ENCODE measurements at regions not wholly inside any gene's neighbourhood (a gene's known extent, or its start where the extent isn't known, plus 50 kb on each side); places are given as distances from the start of the nearest gene placed in this dataset.
"Not testable (repeated sequence)": the region's sequence is repeated elsewhere in the genome, so short reads cannot be mapped to it uniquely, and the experiment has no call there.

DNA sequence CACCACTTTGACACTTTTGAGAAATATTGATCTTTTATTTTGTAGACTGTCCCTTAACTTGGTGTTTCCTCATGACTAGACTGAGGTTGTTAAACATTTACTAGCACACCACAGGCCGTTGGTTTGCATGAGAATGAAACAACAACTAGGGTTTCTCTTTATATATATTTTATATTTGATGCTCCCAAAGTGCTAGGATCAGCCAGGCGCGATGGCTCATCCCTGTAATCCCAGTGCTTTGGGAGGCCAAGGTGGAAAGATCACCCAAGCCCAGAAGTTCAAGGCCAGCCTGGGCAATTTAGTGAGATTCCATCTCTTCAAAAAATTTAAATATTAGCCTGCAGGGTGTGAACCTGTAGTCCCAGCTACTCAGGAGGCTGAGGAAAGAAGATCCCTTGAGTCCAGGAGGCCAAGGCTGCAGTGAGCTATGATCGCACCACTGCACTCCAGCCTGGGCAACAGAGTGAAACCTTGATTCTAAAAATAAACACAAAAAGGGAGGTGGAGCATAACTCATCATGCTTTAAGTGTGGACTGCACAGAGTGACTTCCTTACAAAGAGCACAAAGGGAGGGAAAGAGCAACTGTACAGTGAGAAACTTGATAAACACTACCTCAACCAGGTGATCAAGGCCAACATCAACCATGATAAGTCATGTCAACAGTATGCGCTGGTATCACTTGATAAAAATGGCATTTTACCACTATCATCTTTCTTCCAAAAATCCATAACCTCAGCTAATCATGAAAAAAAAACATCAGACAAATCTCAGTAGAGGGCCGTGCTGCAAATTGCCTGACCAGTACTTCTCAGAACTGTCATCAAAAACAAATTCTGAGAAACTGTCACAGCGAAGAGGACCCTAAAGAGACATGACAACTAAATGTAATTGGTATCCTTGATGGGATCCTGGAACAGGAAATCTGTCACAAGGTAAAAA lies 72.8 kb upstream of the ATF7IP2 start:
- no peak for DNase-seq (ENCODE audit: extremely low read depth in 1 of 2, low read depth in 1 of 2)

DNA sequence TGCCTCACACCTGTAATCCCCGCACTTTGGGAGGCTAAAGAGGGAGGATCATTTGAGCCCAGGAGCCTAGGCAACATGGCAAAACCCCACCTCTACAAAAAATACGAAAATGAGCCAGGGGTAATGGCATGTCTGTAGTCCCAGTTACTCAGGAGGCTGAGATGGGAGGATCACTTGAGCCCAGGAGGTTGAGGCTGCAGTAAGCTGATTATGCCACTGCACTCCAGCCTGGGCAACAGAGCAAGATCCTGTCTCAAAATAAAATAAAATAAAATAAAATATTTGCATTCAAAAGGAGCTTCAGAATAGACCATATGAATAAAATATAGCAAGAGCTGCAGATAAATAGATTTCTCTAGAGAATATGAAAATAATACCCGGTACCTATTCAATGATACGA lies 71.5 kb upstream of the ATF7IP2 start:
- no peak for DNase-seq (ENCODE audit: extremely low read depth in 1 of 2, low read depth in 1 of 2)

DNA sequence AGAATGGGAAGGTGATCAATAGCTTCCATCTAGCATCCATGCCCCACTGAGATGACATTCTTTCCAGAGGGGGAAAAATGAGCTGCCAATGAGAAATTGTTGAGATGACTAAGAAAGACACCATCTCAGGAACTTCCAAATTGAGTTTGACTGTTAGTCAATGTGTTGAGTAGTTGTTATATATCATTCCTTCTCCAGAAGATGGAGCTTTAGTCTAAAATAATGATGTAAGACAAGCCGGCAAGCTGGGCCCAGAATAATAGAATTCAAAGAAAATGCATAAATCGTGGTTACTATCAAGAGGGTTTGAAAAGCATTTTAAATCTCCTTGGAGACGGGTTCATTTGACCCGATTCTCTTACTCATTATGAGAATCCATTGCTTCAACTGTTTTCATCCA lies 71.0 kb upstream of the ATF7IP2 start:
- DNase-seq (ENCODE audit: extremely low read depth in 1 of 2, low read depth in 1 of 2): no peak

DNA sequence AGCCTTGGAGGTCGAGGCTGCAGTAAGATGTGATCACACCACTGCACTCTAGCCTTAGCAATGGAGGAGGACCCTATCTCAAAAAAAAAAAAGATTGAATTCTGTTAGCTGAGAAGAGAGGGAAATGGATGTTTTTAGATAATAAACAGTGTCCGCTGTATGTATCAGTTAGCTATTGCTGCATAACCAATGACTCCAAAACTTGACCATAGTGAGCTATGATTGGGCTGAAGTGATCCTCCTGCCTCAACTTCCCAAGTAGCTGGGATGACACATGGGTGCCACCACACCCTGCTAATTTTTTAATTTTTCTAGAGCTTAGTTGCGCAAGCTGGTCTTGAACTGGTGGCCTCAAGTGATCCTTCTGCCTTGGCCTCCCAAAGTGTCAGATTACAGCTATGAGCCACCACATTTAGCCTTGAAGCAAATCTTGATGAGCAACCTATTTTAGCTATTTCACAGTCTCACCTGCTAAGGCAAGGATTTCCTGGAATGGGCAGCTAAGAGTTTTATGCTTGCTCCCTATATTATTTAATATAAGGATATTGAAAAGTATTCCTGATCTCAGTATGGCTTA lies 68.3 kb upstream of the ATF7IP2 start:
- no peak for DNase-seq (ENCODE audit: extremely low read depth in 1 of 2, low read depth in 1 of 2)

DNA sequence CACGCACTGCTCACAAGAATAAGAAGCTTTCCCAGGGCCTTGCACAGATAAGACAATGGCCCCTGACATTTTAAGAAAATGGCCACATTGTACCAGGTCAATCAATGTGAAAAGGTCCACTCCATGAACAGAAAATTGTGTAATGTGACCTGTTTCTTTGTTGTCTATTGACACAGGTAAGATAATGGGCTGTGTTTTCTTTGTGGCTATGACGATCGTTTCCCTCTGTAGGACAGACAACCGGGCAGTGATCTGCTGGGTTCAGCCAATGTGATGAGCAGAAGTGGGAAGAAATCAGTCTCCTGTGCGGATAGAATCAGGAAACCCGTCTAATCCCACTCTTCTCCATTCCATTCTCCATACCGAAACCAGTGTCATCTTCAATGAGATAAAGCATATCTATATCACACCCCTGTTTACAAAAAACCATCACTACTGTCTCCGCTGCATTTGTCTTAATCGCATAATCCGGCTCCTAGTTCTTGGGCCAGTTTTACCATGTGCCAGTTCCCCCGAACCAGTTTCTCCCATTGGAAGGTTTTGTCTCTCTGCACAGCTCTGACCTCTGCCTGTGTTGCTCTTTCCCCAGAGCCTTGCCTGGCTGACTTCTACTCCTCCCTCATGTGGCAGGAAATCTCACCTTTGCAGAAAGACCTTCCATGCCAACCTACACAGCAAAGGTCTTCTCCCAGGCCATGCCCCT lies 66.9 kb upstream of the ATF7IP2 start:
- DNase-seq (ENCODE audit: extremely low read depth in 1 of 2, low read depth in 1 of 2): no peak

DNA sequence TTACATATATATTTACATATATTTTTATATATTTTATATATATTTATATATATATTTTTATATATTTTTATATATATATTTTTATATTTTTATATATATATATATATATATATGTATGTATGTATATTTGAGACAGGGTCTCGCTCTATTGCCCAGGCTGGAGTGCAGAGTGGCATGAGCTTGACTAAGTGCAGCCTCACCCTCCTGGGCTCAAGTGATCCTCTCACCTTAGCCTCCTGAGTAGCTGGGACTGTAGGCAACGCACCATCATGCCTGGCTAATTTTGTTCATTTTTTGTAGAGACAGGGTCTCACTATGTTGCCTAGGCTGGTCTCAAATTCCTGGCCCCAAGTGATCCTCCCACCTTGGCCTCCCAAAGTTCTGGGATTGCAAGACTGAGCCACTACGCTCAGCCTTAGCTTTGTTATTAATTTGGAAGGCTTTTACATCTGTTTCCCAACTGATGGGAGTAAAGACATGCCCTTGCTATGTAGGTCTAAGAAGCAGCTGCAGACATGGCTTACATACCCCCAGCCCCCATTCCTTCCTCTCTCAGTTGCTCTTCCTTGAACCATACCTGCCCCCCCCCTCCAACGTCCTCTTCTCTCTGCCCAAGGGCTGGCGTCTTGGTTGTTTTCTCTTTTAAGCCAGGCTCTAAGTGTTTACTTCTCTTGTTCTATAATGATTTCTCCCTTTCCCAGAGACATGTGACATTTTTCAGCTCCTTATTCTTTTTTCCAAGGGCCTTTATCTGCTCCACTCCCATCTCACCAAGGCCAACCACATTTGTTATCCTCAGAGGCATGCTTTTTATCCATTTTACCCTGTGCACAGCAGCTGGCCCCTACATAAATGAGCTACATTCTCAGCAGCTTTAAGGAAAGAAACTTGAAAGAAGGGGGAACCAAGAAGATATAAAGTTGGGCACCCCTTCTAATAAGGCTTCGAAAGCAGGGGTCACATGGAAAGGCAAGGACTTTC lies 64.2 kb upstream of the ATF7IP2 start:
- DNase-seq (ENCODE audit: extremely low read depth in 1 of 2, low read depth in 1 of 2): no peak

DNA sequence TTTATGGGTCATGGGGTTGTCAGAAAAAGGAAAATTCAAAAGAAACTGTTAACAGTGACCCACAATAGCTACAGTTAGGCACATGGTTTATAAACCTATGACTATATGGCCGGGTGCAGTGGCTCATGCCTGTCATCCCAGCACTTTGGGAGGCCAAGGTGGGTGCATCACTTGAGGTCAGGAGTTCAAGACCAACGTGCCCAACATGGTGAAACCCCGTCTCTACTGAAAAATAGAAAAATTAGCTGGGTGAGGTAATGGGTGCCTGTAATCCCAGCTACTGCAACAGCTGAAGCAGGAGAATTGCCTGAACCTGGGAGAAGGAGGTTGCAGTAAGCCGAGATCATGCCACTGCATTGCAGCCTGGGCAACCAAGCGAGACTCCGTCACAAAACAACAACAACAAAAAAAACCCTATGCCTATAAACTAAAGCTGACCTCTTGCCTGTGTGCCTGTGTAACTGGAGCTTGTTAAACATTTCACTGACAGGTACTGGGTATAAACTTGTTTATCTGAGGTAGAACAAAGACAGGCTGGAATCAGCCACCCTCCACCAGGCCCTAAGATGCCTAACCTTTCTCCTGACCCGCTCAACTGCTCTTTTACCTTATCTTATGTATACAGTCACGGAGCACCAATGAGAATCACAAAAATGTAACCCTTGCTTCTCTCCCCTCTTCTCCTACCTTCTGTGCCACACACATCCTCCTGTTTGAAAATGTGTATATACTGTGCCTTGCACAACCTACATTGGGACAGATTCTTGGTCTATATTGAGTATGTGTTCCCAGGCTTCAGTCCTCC lies 62.9 kb upstream of the ATF7IP2 start:
- no peak for DNase-seq (ENCODE audit: extremely low read depth in 1 of 2, low read depth in 1 of 2)

DNA sequence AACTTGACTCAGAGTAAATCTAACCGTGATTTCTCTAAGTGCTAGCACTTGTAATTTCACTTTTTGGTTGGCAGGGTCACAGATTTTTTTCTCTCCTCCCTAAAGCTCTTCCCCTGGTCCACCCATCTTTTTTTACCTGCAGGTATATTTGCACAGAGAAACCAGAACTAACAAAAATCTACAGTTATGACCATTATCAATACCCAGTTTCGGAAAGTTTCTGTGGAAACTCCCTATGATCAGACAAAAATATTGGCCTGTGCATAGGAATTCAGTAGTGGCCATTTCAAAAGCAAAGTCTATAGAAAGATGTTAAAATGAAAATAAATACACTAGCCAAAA lies 62.4 kb upstream of the ATF7IP2 start:
- no peak for DNase-seq (ENCODE audit: extremely low read depth in 1 of 2, low read depth in 1 of 2)

DNA sequence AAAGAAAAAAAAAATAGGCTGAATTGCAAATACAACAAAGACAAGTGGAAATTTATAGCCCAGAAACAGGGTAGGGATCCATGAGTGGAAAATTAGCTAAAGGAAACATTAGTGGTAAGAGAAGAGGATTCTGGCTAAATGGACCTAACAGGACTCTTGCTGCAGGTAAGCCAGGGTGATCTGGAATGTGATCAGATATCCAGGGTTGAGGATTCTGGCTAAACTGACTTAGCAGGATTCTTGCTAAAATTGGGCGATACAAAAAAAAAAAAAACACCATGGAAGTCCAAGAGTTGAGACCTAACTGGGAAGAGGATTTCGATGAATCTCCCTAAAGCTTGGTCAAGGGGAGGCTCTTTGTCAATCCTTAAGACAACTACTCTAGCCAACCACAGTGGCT lies 61.7 kb upstream of the ATF7IP2 start:
- DNase-seq (ENCODE audit: extremely low read depth in 1 of 2, low read depth in 1 of 2): no peak

DNA sequence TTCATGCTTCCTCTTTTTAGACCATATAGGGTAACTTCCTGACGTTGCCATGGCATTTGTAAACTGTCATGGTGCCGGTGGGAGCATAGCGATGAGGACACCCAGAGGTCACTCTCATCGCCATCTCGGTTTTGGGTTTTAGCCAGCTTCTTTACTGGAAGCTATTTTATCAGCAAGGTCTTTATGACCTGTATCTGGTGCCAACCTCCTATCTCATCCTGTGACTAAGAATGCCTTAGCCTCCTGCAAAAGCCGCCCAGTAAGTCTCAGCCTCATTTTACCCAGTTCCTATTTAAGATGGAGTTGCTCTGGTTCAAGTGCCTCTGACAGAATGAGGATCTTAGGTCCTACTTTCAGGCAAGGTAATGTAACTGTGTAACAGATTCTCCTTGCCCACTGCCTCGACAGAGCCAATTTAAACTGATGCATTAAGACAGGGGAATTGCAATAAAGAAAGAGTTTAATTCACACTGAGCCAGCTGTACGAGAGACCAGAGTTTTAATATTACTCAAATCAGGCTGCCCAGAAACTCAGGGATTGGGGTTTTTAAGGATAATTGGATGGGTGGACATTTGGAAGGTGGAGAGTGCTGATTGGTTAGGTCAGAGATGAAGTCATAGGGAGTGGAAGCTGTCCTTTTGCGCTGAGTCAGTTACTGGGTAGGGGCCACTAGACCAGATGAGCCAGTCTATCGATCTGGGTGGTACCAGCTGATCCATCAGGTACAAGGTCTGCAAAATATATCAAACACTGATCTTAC lies 59.9 kb upstream of the ATF7IP2 start:
- DNase-seq (ENCODE audit: extremely low read depth in 1 of 2, low read depth in 1 of 2): no peak

DNA sequence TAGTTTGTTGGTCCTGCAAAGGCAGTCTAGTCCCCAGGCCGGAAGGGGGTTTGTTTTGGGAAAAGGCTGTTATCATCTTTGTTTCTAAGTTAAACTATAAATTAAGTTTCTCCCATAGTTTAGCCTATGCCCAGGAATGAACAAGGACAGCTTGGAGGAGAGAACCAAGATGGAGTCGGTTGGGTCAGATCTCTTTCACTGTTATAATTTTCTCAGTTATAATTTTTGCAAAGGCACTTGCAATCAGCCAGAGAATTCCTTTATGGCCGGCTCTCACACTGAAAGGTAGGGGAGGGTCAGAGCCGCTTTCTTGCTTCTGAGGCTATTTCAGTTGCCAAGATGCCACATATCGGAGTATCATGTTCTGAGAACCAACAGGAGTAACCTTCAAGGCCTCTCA lies 59.2 kb upstream of the ATF7IP2 start:
- no peak for DNase-seq (ENCODE audit: extremely low read depth in 1 of 2, low read depth in 1 of 2)

DNA sequence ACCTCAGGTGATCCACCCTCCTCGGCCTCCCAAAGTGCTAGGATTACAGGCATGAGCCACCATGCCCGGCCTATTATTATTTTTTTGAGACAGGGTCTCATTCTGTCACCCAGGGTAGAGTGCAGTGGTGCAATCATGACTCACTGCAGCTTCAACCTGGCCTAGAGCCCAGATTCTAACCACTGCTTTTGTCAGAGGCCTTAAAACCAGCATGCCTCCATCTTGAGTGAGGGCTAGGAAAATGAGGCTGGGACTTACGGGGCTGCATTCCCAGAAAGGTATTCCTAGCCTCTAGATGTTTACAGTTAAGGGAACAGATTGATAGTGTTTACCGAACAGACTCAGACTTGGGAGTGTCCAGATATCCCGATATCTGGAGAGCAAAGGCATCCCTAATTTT lies 57.6 kb upstream of the ATF7IP2 start:
- DNase-seq (ENCODE audit: extremely low read depth in 1 of 2, low read depth in 1 of 2): not testable (repeated sequence)

DNA sequence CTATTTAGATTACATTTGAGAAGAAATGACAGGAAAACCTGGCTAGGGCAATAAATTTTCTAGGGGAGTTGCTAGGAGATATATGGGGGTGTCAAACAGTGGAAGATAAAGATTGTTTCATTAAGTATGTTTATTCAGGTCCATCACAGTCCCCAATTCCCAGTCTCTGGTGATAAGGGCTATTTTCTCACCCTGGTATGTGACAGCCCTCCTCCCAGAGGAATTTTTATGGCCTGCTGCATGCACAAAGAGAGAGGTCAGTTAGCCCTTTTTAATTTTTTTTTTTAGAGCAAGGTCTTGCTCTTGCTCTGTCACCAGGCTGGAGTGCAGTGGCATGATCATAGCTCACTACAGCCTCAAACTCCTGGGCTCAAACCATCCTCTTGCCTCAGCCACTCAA lies 53.6 kb upstream of the ATF7IP2 start:
- no peak for DNase-seq (ENCODE audit: extremely low read depth in 1 of 2, low read depth in 1 of 2)

DNA sequence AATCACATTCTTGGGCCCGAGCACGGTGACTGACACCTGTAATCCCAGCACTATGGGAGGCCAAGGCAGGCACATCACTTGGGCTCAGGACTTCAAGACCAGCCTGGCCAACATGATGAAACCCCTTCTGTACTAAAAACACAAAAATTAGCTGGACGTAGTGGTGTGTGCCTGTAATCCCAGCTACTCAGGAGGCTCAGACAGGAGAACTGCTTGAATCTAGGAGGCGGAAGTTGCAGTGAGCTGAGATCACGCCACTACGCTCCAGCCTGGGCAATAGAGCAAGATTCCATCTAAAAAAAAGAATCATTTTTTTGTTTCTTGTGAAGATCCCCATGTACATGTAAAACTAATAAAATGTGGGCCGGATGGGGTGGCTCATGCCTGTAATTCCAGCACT lies 53.1 kb upstream of the ATF7IP2 start:
- no peak for DNase-seq (ENCODE audit: extremely low read depth in 1 of 2, low read depth in 1 of 2)

DNA sequence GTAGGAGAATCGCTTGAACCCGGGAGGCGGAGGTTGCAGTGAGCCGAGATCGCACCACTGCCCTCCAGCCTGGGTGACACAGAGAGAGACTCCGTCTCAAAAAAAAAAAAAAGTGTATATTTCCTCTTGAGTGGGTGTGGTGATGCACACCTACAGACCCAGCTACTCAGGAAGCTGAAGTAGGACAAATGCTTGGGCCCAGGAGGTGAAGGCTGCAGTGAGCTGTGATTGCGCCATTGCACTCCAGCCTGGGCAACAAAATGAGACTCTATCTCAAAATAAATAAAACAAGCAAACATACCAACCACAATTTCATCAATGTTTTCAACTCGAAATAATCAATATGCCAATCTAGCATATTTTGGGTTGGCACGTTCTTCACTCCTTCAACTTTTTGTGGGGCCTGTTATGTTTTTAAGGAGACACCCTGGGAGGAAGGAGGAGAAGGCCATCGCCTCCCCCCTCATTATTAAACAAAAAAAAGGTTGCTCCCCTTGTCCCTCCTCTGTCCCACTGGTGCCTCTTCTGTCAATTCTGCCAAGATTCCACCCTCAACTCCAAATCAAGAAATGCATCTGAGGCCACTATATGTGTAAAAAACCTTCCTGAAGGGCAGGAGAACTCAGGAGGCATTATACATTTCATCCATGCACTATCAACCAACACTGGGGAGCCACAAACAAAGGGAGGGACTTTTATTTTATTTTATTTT lies 52.4 kb upstream of the ATF7IP2 start:
- DNase-seq (ENCODE audit: extremely low read depth in 1 of 2, low read depth in 1 of 2): no peak

DNA sequence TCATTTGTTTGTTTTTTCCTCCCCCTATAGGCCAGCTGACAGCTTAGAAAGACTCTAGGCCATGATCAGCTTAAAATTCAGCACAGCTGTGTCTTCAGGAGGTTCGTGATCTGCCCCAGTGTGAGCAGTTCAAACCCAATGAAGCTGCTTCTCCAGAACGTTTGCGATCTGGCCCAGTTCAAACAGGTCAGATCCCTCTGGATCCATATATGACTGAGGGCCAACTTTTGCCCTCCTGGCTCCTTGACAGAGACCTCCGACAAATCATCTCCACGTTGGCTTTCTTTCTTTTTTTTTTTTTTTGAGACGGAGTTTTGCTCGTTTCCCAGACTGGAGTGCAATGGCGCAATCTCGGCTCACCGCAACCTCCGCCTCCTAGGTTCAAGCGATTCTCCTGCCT lies 50.2 kb upstream of the ATF7IP2 start:
- no peak for DNase-seq (ENCODE audit: extremely low read depth in 1 of 2, low read depth in 1 of 2)

Measured in activated CD8-positive, alpha-beta memory T cell treated with anti-CD3 and anti-CD28 coated beads for 1 hour (primary cell).